ENCODE measurements at regions not wholly inside any gene's neighbourhood (a gene's known extent, or its start where the extent isn't known, plus 50 kb on each side); places are given as distances from the start of the nearest gene placed in this dataset.

DNA sequence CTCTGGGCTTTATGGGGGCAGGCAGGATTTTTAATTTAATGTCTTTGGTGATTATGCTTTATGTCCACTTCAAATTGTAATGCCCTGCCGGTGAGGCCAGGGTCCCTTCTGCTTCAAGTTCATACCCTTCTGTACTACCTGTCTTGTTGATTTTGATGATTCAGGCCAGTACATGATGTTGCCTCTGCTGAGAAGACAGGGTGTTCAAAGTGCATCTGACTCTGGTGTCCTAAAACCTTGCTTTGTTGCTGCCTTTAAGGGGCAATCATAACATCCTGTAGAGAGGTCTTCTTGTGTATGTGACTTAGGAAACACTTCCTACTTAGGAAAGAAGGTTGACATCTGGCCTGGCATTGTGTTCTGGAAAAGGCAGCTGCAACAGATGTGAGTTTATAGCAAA is 113.2 kb downstream of the TMEM170B start:
- TF ChIP-seq, protein P1, sequence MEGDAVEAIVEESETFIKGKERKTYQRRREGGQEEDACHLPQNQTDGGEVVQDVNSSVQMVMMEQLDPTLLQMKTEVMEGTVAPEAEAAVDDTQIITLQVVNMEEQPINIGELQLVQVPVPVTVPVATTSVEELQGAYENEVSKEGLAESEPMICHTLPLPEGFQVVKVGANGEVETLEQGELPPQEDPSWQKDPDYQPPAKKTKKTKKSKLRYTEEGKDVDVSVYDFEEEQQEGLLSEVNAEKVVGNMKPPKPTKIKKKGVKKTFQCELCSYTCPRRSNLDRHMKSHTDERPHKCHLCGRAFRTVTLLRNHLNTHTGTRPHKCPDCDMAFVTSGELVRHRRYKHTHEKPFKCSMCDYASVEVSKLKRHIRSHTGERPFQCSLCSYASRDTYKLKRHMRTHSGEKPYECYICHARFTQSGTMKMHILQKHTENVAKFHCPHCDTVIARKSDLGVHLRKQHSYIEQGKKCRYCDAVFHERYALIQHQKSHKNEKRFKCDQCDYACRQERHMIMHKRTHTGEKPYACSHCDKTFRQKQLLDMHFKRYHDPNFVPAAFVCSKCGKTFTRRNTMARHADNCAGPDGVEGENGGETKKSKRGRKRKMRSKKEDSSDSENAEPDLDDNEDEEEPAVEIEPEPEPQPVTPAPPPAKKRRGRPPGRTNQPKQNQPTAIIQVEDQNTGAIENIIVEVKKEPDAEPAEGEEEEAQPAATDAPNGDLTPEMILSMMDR (IDR thresholded peaks at IDR 0.05) = no peak
- H3K4me1 ChIP-seq = peaks cover 0 to 57% (median 32%) of the 10 kb centered on the region in 9 donors
- intact Hi-C loops (cut with DNase I) = loop anchor here (2.0 to 10.0 kb wide), 13 partner anchors 40 to 957 kb away; partner anchors contain the start of genes EDN1 (in 2 of the 10) and HIVEP1 (in 1 of the 10)
- peak overlapping the region in 7 of 10 donors; percentile 37 to 76 (median 62) for H3K27ac ChIP-seq
- no peaks in the 10 kb centered on the region for H3K27me3 ChIP-seq
- no peaks in the 10 kb centered on the region for H3K36me3 ChIP-seq
- DNase-seq (no peak), ATAC-seq (peak in 1 of 8 donors; percentile 13)
- peaks cover 0 to 13% (median 0%) of the 10 kb centered on the region in 11 donors for H3K9me3 ChIP-seq
- 46 to 55% methylated on average over 1 of the region's 1 CpG for WGBS, 2 donors
- H3K4me3 ChIP-seq = no peak overlapping the region

DNA sequence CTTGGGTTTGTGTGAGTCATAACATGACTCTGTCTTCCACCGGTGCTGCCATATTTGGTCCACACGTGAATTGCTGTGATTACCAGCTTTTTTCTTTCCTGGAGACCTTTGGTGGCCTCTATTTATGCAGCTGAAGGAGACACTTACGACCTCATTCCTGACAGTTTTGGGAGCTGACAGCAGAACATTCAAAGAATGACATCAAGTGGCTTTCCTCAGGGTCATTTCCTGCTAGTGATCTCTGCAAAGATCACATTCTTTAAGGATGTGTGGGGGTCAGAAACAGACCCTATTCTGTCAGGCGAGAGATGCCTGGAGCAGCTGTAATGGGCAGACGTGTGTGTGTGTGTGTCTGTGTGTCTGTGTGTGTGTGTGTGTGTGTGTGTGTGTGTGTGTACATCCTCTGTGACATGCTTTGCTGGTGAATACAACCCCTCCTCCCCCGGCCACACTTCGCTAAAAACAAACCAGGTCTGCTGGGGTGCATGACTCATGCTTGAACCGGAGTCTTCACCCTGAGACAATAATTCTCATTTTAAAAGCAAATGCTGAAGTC is 115.6 kb downstream of the TMEM170B start:
- TF ChIP-seq, protein P1 (IDR thresholded peaks at IDR 0.05) = no peak
- H3K4me1 ChIP-seq = peaks cover 0 to 67% (median 40%) of the 10 kb centered on the region in 9 donors
- H3K27ac ChIP-seq = peak overlapping the region in 1 of 10 donors; percentile 61
- H3K27me3 ChIP-seq = no peaks in the 10 kb centered on the region
- ATAC-seq = peak in 7 of 8 donors; percentile 27 to 68 (median 46)
- 15 to 18% methylated on average over 8 of the region's 8 CpGs for WGBS, 2 donors
- peak in 1 of 2 donors; percentile 31 for DNase-seq
- intact Hi-C loops (cut with DNase I) = loop anchor here in 9 of 10 donors (5.0 to 10.0 kb wide), 11 partner anchors 46 to 954 kb away; partner anchors contain the start of genes EDN1 (in 2 of the 9) and HIVEP1 (in 1 of the 9)
- peaks cover 0 to 9% (median 0%) of the 10 kb centered on the region in 11 donors for H3K9me3 ChIP-seq
- no peak overlapping the region for H3K4me3 ChIP-seq
- no peaks in the 10 kb centered on the region for H3K36me3 ChIP-seq

DNA sequence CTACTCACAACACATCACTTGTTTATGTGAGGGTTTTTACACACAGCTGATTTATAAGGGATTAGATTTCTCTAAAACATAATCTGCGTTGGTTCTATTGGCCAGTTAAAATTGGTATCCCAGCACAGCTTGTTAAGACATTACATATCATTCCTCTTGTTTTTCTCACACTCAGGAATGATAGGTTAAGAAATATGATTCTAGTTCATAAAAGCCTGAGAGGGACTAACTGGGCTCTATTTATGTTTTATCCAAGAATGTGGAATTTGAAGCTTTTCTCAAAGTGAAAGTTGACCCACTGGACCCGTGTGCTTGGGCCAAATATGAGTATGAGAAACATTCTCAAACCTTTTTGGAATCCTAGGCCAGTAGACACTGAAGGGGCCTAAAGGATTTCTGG is 117.3 kb downstream of the TMEM170B start:
- H3K36me3 ChIP-seq = no peaks in the 10 kb centered on the region
- DNase-seq (no peak), ATAC-seq (no peak)
- H3K27ac ChIP-seq = no peak overlapping the region
- H3K4me1 ChIP-seq = peaks cover 0 to 62% (median 40%) of the 10 kb centered on the region in 9 donors
- intact Hi-C loops (cut with DNase I) = loop anchor here (1.0 to 10.0 kb wide), 21 partner anchors 48 to 1237 kb away; partner anchors contain the start of genes EDN1 (in 3 of the 10) and HIVEP1 (in 2 of the 10)
- no peak overlapping the region for H3K4me3 ChIP-seq
- 74 to 76% methylated on average over 2 of the region's 2 CpGs for WGBS, 2 donors
- TF ChIP-seq, protein P1 (IDR thresholded peaks at IDR 0.05) = no peak
- no peaks in the 10 kb centered on the region for H3K27me3 ChIP-seq
- no peaks in the 10 kb centered on the region for H3K9me3 ChIP-seq

DNA sequence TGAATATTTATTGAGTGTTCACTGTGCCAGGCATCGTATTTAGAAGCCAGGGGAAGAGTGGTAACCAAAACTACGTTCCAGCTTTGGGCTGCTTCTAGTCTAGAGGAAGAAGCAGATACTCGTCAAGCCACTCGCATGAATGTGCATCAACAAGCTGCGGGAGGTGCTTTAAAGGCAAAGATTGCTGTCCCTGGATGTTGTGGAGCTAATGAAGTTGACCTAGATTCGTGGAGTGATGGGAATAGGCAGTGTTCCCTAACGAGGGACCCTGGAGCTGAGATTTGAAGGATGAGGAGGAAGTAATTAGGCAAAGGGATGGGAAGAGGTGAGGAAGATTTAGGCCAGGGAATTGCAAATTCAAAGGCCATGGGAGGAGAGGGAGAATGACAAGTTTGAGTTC is 118.9 kb downstream of the TMEM170B start:
- peaks cover 0 to 46% (median 30%) of the 10 kb centered on the region in 9 donors for H3K4me1 ChIP-seq
- peak overlapping the region in 4 of 10 donors; percentile 0 to 61 (median 34) for H3K27ac ChIP-seq
- no peaks in the 10 kb centered on the region for H3K9me3 ChIP-seq
- TF ChIP-seq, protein P1 (IDR thresholded peaks at IDR 0.05) = no peak
- H3K4me3 ChIP-seq = no peak overlapping the region
- ATAC-seq (no peak), DNase-seq (no peak)
- no peaks in the 10 kb centered on the region for H3K36me3 ChIP-seq
- no peaks in the 10 kb centered on the region for H3K27me3 ChIP-seq
- intact Hi-C loops (cut with DNase I) = loop anchor here in 9 of 10 donors (2.0 to 10.0 kb wide), 15 partner anchors 69 to 1236 kb away; partner anchors contain the start of genes EDN1 (in 2 of the 9) and HIVEP1 (in 1 of the 9)
- WGBS, 2 donors = 72 to 84% methylated on average over 7 of the region's 7 CpGs
